T-helper 1 cell treated with Interleukin-12 subunit alpha and Interleukin-12 subunit beta and Interleukin-4 antibody, amounts not matched to agents 30 μg/mL and 1 μg/mL, for 36 hours (primary cell): ENCODE measurements at regions not wholly inside any gene's neighbourhood (a gene's known extent, or its start where the extent isn't known, plus 50 kb on each side); places are given as distances from the start of the nearest gene placed in this dataset.

Source experiments
- H3K27ac Mint-ChIP-seq: one replicate; pipeline ENCODE4 v1.8.0; 2021; ENCODE audit warnings: mild to moderate bottlenecking, mixed read lengths
- H3K27me3 Mint-ChIP-seq: one replicate; pipeline ENCODE4 v1.8.0; 2021; ENCODE audit warnings: low read depth, mixed read lengths
- H3K36me3 Mint-ChIP-seq: one replicate; pipeline ENCODE4 v1.8.0; 2021; ENCODE audit warnings: low read depth, mixed read lengths
- H3K4me1 Mint-ChIP-seq: one replicate; pipeline ENCODE4 v1.8.0; 2021; ENCODE audit warnings: low read depth, mixed read lengths
- H3K4me3 Mint-ChIP-seq: one replicate; pipeline ENCODE4 v1.8.0; 2021; ENCODE audit warnings: mild to moderate bottlenecking, moderate library complexity, mixed read lengths
- H3K9me3 Mint-ChIP-seq: one replicate; pipeline ENCODE4 v1.8.0; 2021; ENCODE audit warnings: mixed read lengths

DNA sequence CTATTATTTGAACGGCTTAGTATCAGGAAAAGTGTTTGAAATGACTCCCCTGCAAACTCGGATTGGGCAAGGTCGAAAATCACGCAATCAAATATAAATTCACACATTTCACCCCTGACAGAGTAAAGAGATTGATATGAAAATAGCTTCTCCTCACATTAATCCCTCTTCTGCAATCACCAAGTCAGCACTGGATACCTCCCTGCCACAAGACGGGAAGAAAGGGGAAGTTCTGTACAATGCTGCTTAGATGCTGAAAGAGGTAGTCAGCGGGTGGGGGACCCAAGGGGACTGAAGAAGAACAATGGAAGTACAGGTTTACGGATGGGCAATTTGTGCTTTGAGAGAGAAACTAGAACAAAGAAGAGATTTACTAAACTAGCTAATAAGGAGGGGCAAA lies 72.0 kb upstream of the ANK3 start:
- Mint-ChIP-seq H3K27ac (no peak overlapping the region), H3K27me3 (no peaks in the 10 kb centered on the region), H3K9me3 (no peaks in the 10 kb centered on the region), H3K4me3 (no peak overlapping the region), H3K4me1 (peaks cover 7% of the 10 kb centered on the region), H3K36me3 (peaks cover 7% of the 10 kb centered on the region)

DNA sequence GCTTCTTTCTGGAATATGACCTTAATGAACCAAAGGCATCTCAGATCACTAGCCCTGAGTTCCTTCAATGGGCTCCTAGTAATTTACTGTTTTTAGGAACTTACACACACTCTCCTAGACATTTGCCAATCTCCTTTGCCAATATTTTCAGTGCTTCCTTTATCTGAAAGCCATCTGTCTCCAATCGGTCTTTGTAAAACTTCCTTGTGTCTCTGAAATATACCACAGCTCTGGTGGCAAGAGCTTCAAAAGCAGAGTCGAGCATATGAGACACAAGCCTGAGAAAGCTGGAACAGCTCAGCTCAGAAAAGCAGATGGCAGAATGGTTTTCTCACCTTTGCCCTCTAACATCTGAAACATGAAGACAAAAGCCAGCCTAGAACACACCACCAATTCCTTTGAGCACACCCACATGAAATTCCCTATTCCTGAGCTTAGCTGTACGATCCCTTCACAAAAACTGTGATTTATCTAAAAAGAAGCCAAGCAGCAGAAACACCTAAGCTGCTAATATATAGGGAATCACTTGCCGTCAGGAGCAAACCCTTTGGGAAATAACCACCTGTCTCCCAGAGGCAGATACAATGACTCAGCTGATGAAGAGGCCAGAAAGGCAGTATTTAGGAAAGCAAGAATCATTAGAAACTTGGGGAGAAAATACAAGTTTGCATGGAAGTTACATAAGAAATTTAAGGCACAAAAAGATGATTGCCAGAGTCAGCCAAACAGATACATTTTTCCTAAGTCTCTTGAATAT lies 70.2 kb upstream of the ANK3 start:
- peaks cover 1% of the 10 kb centered on the region for H3K36me3 Mint-ChIP-seq
- H3K27me3 Mint-ChIP-seq, result no peaks in the 10 kb centered on the region
- H3K4me3 Mint-ChIP-seq, result no peak overlapping the region
- no peaks in the 10 kb centered on the region for H3K9me3 Mint-ChIP-seq
- peaks cover 7% of the 10 kb centered on the region for H3K4me1 Mint-ChIP-seq
- H3K27ac Mint-ChIP-seq, result no peak overlapping the region

DNA sequence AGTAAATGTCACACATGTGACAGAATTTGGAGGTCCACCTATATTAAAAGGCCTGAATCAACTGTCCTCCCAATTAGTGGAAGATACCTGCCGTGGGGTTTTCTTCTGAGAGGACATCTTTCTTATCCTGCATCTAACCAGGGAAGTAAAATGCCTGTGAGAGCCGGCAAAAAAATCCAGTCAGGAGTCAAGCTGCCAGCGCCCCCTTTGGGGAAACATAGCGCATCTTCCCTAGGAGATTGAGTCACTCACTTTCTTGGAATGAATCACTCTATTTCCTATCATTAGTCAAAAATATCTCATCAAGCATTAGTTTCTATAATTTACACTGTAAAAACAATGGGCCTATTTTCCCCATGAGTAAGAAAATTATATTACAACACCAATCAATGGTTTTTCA lies 66.4 kb upstream of the ANK3 start:
- Mint-ChIP-seq H3K27me3 (no peaks in the 10 kb centered on the region), H3K4me3 (no peak overlapping the region), H3K9me3 (no peaks in the 10 kb centered on the region), H3K27ac (no peak overlapping the region), H3K36me3 (peaks cover 1% of the 10 kb centered on the region), H3K4me1 (peaks cover 8% of the 10 kb centered on the region)

DNA sequence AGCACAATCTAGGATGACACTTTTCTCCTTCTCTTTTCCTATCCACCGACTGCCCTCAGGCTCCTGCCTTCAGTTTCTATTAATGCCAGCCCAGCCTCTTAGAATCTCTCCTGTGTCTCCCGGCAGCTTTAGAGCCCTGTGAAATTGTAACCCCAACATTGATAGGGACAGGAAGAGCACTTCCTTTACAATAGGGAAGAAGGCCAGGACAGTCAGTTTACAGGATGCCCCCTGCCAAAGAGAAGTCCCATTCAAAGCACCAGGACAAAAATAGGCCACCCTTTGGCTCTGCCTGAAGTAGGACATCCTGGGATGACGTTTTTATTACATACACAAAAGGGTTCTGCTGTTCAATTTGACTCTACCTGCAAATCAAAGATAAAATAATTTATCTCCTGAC lies 64.7 kb upstream of the ANK3 start:
- Mint-ChIP-seq H3K27me3 (no peaks in the 10 kb centered on the region), H3K36me3 (peaks cover 1% of the 10 kb centered on the region), H3K9me3 (no peaks in the 10 kb centered on the region), H3K27ac (no peak overlapping the region), H3K4me3 (no peak overlapping the region), H3K4me1 (peaks cover 5% of the 10 kb centered on the region)

DNA sequence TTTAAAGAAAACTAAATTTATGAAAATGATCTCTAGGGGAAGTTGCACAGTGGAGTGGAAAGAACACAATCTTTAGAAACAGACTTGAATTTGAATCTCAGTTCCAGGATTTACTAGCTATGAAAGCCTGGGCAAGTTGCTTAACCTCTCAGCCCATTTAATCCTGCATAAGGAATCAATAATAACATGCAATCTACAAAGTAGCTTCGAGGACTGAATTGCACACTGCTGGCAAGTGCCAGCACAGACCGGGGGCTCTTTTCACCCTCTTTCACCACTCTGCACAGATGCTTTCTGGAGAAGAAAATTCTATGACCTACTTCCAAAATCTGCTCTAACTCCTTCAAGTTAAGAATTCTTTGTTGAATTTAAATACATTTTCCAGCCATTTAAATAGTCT lies 63.4 kb upstream of the ANK3 start:
- H3K27ac Mint-ChIP-seq, result no peak overlapping the region
- H3K27me3 Mint-ChIP-seq, result no peaks in the 10 kb centered on the region
- H3K4me3 Mint-ChIP-seq, result no peak overlapping the region
- no peaks in the 10 kb centered on the region for H3K9me3 Mint-ChIP-seq
- H3K36me3 Mint-ChIP-seq, result peaks cover 1% of the 10 kb centered on the region
- H3K4me1 Mint-ChIP-seq, result peaks cover 5% of the 10 kb centered on the region

DNA sequence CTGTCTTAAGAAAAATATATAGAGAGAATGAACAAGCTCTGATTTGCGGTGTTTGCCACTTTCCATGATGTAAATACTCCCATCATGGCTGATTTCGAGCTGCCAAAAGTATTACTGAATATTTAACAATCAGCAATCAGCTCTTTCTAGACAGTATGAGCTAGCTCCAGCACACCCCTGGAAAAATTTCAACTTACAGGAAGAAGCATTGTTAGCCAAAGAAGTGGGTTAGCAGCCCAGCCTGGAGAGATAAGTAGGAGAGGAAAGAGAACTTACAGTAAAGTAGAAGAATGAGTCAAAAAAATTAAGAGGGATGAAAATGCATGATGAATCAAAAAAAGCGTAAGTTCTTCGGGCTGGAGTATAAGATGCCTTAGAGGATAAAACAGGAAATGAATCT lies 60.6 kb upstream of the ANK3 start:
- Mint-ChIP-seq H3K27ac (no peak overlapping the region), H3K27me3 (no peaks in the 10 kb centered on the region), H3K9me3 (no peaks in the 10 kb centered on the region), H3K4me3 (no peak overlapping the region), H3K36me3 (peaks cover 1% of the 10 kb centered on the region), H3K4me1 (peaks cover 13% of the 10 kb centered on the region)

DNA sequence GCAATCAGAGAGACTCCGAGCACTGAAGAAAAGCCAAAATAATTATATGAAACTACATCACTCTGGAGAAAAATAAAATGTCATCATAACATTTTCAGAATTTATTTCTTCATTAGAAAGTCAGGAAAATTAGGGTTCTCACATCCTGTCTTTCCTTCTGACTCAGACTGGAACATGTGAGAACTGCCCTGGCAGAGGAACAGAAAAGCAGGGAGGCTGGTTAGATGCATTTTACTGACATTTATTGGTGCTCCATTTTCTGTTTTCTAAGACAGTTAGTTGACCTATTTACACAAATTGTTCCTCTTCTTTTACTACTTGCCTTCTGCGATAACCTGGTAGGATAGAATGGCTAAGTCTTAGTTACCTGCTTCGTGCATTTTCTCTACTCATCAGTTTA lies 58.6 kb upstream of the ANK3 start:
- peaks cover 1% of the 10 kb centered on the region for H3K36me3 Mint-ChIP-seq
- H3K27me3 Mint-ChIP-seq, result no peaks in the 10 kb centered on the region
- no peaks in the 10 kb centered on the region for H3K9me3 Mint-ChIP-seq
- no peak overlapping the region for H3K27ac Mint-ChIP-seq
- H3K4me1 Mint-ChIP-seq, result peaks cover 11% of the 10 kb centered on the region
- no peak overlapping the region for H3K4me3 Mint-ChIP-seq

DNA sequence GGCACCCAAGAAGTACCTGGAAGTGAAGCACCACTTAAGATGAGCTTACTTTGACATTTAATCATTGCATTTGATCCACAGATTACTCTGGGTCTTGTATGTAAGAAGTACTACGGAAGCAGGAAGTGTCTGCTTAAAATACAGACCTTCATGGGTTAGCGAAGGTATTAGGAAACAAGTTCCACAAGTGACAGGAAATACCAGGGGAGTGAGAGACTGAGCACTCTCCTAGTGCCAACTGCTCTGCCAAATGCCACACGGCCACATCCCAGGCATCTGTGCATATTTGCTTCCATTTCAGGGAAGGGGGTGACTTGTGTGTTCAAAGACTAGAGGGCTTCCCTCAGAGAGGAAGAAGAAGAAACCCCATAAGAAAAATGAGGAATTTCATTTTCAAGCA lies 57.2 kb upstream of the ANK3 start:
- Mint-ChIP-seq H3K4me1 (peaks cover 11% of the 10 kb centered on the region), H3K9me3 (no peaks in the 10 kb centered on the region), H3K27ac (peak overlapping the region; percentile 41), H3K27me3 (no peaks in the 10 kb centered on the region), H3K36me3 (peaks cover 1% of the 10 kb centered on the region), H3K4me3 (no peak overlapping the region)

DNA sequence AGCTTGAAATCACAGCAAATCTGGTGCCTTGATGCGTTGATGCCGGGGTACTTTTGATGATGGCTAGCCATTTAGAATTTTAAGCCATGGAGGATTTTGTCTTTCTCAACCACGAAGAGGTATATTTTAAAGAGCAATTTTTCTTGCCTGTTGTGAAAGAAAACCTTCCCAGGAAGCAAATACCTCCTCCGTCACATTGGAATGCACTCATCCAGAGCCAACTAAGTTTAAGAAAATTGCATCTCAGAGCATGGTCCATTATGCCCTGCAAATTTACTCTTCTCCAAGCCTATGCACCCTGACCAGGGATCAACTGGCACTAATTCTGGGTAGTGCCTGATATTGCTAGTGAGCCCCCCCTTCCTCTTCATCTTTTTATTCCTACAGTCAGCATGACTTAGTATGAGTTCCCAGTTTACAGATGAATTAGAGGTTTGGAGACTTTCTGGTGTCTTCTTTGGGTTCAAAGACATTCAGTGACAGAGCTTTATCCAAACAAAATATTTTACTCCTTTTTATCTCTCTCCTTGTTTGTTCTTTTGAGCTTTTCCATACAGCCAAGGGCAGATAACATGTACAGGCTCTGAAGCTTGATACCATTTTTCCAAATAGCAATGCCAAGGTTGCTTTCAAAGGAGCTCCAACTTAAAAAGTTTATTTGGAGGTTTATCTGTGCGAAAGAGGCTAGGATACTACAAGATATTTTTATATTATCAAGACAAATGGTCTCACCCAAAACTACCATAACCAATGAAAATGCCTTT lies 56.6 kb upstream of the ANK3 start:
- Mint-ChIP-seq H3K27me3 (no peaks in the 10 kb centered on the region), H3K4me1 (peaks cover 11% of the 10 kb centered on the region), H3K4me3 (no peak overlapping the region), H3K36me3 (peaks cover 1% of the 10 kb centered on the region), H3K27ac (no peak overlapping the region), H3K9me3 (no peaks in the 10 kb centered on the region)

DNA sequence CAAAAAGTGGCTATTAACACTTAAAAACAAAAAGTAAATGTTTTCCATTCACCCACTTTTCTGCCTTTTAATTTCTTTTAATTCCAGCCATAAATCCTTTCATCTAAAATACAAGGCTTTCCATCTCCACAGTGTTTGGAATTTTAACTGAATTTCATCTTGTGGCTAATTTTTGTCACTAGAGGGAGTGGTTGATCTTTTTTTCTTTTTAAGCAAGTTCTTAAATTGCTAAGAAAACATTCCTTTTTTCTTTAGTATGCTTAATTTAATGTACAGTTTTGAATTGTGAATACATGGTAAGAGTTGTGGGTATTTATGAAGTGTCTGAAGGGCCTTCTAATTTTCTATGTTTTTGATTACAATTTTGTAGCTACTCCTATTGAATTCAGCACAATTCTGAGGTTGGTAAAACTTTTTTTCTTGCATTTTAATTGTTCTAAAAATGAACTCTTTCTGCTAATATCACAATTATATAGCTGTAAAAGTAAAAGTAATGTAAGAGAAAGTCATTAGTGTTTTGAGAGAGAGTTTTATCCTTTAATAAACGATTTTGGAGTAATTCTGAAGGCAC lies 54.9 kb upstream of the ANK3 start:
- no peaks in the 10 kb centered on the region for H3K9me3 Mint-ChIP-seq
- no peak overlapping the region for H3K27ac Mint-ChIP-seq
- no peak overlapping the region for H3K4me3 Mint-ChIP-seq
- H3K36me3 Mint-ChIP-seq, result peaks cover 5% of the 10 kb centered on the region
- no peaks in the 10 kb centered on the region for H3K27me3 Mint-ChIP-seq
- peaks cover 15% of the 10 kb centered on the region for H3K4me1 Mint-ChIP-seq

DNA sequence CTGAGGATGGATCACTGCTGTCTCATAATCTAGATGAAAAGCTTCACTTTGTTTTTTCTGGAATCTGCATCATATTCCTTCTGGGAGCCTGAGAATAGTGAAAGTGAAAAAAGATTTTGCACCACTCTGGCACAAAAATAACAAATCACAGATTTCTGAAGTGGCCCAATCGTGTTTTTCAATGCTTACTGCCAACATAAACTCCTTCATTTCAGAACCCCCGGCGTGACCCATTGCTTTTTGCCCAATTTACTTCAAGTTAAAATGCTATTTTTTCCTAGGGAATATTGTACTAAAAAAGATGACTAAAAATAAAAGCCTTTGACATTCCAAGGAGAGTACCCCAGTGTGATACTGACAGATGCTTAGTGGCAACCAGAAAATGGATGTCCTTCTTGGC lies 53.7 kb upstream of the ANK3 start:
- peaks cover 5% of the 10 kb centered on the region for H3K36me3 Mint-ChIP-seq
- peaks cover 15% of the 10 kb centered on the region for H3K4me1 Mint-ChIP-seq
- no peaks in the 10 kb centered on the region for H3K9me3 Mint-ChIP-seq
- no peaks in the 10 kb centered on the region for H3K27me3 Mint-ChIP-seq
- H3K4me3 Mint-ChIP-seq, result no peak overlapping the region
- H3K27ac Mint-ChIP-seq, result no peak overlapping the region

DNA sequence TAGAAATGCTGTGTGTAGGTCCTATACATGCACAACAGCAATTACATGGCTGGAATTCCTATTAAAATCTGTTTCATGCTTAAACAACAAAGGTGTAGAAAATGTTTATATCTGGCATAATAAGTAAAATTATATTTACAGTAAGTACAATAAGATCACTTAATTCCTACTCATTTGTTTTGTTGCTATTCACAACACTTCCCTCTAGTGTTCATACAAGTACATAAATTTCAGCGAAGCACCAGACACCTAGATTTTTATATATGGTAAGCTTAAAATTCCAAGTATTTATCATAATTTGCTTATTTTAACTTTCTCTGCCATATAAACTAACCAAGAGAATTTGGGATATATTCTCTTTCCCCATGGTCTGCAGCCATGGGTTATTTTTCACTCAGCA lies 51.8 kb upstream of the ANK3 start:
- Mint-ChIP-seq H3K27ac (no peak overlapping the region), H3K9me3 (no peaks in the 10 kb centered on the region), H3K36me3 (peaks cover 3% of the 10 kb centered on the region), H3K27me3 (no peaks in the 10 kb centered on the region), H3K4me3 (no peak overlapping the region), H3K4me1 (peaks cover 6% of the 10 kb centered on the region)

DNA sequence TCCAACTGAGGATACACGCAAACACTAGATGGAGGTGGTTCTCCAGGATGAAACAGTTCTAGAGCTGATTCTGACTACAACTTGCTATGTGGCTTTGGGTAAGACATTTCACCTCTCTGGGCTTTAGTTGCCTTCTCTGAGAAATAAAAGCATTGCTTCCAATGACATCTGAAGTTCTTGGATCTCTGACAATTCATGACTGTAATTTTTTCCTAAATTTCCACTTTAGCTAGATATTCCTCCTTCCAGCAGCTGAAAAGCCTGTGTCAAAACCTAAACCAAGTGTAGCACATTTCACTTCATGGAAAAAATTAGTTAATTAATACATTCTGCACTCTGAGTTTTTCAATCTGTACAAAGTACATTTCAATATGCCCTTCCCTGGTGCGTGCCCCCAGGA lies 50.0 kb upstream of the ANK3 start:
- Mint-ChIP-seq H3K27ac (no peak overlapping the region), H3K4me1 (peaks cover 4% of the 10 kb centered on the region), H3K27me3 (no peaks in the 10 kb centered on the region), H3K4me3 (no peak overlapping the region), H3K9me3 (no peaks in the 10 kb centered on the region), H3K36me3 (peaks cover 3% of the 10 kb centered on the region)
